GM21737 (cell line): ENCODE measurements at regions not wholly inside any gene's neighbourhood (a gene's known extent, or its start where the extent isn't known, plus 50 kb on each side); places are given as distances from the start of the nearest gene placed in this dataset.
"Not testable (repeated sequence)": the region's sequence is repeated elsewhere in the genome, so short reads cannot be mapped to it uniquely, and the experiment has no call there.

Source experiments
- ATAC-seq: cut with Tn5 transposase; IDR thresholded peaks from one replicate; pipeline ENCODE4 v1.9.1; 2021; ENCODE audit warnings: mild to moderate bottlenecking, moderate library complexity; ENCODE audit not compliant: unreplicated experiment

GRCh38 chr14:106651016-106651415 lies 1124.6 kb downstream of the TMEM121 start:
- ATAC-seq, result no peak

DNA sequence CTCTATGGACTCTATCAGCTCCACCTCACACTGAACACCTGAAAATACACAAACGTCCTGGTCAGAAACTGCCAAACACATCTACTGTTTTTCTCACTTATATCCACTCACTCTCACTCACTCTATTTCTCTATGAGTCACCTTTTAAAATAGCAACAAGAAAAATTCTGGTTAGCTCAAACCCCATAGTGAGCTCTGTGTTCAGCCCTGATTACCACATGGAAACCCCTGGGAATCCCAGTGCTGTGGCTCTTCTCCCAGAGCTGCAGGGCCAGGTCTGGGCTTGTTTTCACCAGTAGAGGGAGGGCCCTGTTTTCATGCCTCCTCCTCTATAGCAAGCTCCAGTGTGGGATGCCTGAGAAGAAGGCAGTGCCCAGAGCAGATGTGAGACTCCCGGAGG lies 1126.1 kb downstream of the TMEM121 start:
- ATAC-seq, result no peak

DNA sequence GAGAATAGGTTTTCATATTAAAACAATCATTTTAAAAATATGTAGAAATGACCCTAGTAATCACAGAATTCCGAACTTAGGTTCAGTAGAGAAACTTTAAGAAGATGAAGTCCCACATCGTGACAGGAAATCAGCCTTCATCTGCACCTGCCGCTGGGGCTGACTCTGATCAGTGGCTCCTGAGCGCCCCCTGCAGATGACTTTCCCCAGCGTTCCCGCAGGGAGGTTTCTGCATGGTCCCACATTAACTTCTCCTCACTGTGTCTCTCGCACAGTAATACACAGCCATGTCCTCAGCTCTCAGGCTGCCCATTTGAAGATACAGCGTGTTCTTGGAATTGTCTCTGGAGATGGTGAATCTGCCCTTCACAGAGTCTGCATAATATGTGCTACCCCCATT lies 1131.1 kb downstream of the TMEM121 start:
- ATAC-seq, result no peak

DNA sequence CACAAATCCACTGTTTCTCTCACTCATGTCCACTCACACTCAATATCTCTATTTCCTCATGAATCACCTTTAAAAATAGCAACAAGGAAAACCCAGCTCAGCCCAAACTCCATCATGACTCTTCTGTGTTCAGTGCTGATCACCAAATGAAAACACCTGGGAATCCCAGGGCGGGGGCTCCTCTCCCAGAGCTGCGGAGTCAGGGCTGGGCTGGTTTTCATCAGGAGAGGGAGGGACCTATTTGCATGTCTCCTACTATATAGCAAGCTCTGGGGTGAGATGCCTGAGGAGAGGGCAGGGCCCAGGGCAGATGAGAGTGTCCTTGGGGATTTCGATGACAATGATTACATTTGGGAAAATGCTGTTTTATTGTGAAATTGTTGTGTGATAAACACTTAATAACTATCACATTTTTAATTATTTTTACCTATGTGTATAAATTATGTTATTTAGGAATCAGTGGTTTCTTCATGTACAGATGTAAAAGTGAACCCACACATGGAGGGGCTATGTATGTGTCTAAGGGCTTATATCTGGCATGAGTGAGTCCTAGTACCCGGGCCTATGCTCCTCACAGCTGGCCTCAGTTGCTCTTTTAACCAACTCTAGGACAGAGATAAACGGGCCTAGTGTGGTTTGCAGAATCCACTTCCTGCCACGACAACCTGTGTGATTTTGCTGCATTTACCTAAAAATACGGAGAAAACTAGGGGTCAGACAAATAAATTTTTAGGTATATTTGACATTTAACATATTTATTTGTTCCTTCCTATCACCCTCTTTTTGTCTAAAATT lies 1131.9 kb downstream of the TMEM121 start:
- ATAC-seq, result not testable (repeated sequence)

DNA sequence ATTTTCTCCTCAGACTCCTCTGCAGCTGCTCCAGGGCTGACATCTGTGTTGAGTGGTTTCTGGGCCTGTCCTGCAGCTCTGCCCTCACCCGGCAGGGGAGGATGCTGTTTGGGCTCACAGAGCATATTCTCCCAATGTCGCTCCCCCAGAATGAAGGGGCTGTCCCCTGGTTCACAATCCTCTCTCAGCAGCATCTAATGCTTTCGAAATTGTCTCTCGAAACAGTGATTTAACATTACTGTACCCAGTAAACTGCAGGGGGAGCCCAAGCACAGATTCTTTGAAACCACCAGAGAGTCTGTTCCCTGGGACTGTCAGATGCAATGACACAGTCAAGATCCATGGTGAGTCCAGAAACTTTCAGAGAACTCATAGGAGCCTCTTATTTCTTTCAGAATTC lies 1135.2 kb downstream of the TMEM121 start:
- ATAC-seq, result not testable (repeated sequence)

DNA sequence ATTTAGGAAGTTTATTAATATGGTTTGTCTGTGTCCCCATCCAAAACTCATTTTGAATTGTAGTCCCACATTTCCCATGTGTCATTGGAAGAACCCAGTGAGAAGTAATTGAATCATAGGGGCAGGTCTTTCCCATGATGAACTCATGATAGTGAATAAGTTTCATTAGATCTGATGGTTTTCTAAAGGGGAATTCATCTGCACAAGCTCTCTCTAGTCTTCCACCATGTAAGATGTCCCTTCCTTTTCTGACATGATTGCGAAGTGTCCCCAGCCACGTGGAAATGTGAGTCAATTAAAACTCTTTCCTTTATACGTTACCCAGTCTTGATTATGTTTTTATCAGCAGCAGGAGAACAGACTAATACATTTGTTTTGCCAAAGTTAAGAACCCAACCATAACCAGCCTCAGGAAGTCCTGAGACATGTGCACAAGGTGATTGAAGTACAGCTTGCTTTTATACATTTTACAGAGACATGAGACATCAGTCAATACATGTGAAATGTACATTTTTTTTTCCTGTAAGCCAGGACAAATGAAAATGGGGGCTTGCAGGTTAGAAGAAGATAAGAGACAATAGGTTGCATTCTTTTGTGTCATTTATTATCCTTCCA lies 1136.7 kb downstream of the TMEM121 start:
- no peak for ATAC-seq

DNA sequence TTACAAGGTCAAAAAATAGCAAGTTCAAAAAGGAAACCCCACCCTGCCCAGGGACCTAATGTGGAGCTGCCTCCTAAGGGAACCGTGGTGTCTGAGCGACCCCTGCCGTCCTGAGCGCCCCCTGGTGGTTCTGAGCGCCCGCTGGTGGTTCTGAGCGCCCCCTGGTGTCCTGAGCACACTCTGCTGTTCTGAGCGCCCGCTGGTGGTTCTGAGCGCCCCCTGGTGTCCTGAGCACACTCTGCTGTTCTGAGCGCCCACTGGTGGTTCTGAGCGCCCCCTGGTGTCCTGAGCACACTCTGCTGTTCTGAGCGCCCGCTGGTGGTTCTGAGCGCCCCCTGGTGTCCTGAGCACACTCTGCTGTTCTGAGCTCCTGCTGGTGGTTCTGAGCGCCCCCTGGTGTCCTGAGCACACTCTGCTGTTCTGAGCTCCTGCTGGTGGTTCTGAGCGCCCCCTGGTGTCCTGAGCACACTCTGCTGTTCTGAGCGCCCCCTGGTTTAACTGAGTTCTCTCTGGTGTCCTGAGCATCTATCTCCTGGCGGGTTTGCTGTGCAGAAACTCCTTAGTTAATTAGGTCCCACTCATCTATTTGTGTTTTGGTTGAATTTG lies 1137.5 kb downstream of the TMEM121 start:
- not testable (repeated sequence) for ATAC-seq

DNA sequence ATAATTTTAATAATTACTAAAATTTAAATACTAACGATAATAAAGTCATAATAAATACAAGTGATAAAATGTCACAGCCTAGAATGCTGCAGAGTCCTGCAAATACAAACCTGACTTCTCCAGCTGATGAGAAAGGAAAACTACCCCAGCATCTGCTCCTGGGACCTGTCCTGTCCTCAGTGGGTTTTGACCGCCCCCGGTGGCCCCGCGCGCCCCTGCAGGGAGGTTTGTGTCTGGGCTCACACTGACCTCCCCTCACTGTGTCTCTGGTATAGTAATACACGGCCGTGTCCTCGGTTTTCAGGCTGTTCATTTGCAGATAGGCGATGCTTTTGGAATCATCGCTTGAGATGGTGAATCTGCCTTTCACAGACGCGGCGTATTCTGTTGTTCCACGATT lies 1139.4 kb downstream of the TMEM121 start:
- no peak for ATAC-seq

DNA sequence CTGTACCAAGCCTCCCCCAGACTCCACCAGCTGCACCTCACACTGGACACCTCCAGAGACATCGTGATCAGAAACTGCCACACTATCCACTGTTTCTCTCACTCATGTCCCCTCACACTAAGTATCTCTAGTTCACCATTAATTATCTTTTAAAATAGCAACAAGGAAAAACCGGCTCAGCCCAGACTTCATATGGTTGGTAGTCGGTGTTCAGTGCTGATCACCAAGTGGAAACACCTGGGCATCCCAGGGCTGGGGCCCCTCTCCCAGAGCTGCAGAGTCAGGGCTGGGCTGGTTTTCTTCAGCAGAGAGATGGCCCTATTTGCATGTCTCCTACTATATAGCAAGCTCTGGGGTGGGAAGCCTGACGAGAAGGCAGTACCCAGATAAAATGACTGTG lies 1140.0 kb downstream of the TMEM121 start:
- ATAC-seq, result no peak

GRCh38 chr14:106670011-106670410 lies 1143.6 kb downstream of the TMEM121 start:
- ATAC-seq, result no peak

DNA sequence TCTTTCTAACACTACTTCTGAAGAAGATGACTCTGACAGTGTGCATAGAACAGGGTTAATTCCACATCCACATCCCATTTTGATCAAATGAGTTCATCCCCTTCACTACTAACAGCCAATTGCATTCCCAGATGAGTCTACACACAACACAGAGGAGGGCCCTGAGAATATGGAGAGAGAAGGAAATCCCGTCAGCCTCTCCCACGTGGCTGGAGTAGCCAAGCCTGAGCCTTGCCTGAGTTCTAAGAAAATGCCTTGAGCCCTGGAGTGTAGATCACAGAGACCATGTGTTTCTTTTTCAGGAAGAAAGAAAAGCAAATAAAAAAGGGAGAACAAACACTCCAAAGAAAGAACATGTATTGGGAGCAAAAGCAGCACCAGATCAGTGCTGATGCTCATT lies 1147.7 kb downstream of the TMEM121 start:
- not testable (repeated sequence) for ATAC-seq

GRCh38 chr14:106674509-106675125 lies 1148.2 kb downstream of the TMEM121 start:
- not testable (repeated sequence) for ATAC-seq

GRCh38 chr14:106675716-106676115 lies 1149.3 kb downstream of the TMEM121 start:
- not testable (repeated sequence) for ATAC-seq

GRCh38 chr14:106679776-106680175 lies 1153.4 kb downstream of the TMEM121 start:
- no peak for ATAC-seq

- no peak for ATAC-seq
Observed at GRCh38 chr14:106681161-106681560, 1154.8 kb downstream of the TMEM121 start.

DNA sequence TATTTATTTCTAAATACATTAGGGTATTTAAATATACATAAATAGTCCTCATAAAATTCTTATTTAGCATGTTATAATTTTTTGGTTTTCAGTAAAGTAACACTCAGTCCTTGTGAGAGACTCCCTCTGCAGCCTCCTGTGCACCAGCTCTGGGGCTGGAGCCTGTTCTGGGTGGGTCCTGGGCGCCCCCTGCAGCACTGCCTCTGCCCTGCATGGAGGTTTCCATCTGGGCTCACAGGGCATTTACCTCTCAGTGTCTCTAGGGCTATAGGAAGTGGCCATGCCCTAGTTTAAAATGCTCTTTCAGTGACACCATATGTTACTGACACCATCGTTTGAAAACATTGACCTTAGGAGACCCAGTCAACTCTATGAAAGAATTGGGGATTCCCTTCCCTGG lies 1155.2 kb downstream of the TMEM121 start:
- ATAC-seq, result no peak

DNA sequence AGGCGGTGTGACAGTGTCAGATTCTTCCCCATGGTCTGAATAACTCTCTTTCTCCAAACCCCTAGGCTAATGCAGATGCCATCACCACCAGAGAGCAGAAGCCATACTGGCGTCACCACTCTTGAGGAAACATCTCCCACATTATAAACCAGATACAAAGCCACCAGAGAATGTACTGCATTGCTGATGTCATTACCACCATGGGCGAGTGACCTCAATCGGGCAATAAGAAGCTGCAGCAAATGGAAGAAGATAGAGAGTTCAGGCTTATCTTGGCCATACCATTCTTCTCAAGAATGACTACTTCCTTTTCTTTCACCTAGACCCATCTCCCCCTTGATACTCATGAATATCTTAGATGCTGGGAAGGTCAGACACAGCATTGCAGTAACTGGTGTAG lies 1157.2 kb downstream of the TMEM121 start:
- no peak for ATAC-seq

DNA sequence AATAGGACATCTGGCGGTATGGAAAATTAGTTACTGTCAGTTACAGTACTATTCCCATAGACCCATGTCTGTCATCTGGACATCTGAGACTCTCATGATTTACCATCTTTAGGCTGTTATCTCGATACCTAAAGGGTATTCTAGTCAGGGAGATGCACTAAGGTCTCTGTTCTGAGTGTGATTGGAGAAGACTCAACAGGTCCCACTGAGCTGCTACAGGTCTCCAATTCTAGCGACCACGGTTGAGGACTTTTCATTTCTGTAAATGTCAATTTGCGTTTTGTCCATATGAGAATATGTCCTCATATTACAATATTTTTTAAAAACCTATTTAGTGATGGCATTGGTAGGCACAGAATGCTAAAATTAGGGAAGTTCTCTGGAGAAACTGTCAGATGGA lies 1160.2 kb downstream of the TMEM121 start:
- ATAC-seq, result no peak

GRCh38 chr14:106690333-106690891 lies 1164.0 kb downstream of the TMEM121 start:
- no peak for ATAC-seq

GRCh38 chr14:106691601-106692291 lies 1165.4 kb downstream of the TMEM121 start:
- ATAC-seq, result peak; percentile 68
